ENCODE measurements at regions not wholly inside any gene's neighbourhood (a gene's known extent, or its start where the extent isn't known, plus 50 kb on each side); places are given as distances from the start of the nearest gene placed in this dataset.

DNA sequence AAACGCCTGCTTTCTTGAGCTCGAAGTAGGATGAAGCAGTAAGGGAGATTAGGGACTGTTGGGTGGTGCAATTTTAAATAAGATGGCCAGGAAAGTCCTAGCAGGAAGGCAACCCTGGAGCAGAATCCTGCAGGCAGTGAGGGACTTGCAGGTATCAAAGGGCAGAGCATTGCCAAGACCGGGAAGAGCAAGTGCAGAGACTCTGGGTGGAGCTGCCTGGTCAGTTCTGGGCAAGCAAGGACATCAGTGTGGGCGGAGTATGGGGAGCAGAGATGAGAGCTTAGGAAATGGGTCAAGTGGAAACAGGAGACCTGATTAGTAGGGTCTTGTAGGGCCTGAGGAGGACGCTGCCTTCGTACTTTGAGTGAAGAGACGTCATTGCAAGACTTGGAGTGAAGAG, 64.4 kb upstream of the NCK2 start:
- no peak overlapping the region for H3K4me3 ChIP-seq (ENCODE audit: low read depth in 1 of 2, low read length in 2 of 2)
- no peak for TF ChIP-seq EZH2 (IDR thresholded peaks at IDR 0.05; ENCODE audit: borderline replicate concordance, low read depth, low read length, severe bottlenecking)
- TF ChIP-seq, protein P1, sequence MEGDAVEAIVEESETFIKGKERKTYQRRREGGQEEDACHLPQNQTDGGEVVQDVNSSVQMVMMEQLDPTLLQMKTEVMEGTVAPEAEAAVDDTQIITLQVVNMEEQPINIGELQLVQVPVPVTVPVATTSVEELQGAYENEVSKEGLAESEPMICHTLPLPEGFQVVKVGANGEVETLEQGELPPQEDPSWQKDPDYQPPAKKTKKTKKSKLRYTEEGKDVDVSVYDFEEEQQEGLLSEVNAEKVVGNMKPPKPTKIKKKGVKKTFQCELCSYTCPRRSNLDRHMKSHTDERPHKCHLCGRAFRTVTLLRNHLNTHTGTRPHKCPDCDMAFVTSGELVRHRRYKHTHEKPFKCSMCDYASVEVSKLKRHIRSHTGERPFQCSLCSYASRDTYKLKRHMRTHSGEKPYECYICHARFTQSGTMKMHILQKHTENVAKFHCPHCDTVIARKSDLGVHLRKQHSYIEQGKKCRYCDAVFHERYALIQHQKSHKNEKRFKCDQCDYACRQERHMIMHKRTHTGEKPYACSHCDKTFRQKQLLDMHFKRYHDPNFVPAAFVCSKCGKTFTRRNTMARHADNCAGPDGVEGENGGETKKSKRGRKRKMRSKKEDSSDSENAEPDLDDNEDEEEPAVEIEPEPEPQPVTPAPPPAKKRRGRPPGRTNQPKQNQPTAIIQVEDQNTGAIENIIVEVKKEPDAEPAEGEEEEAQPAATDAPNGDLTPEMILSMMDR (IDR thresholded peaks at IDR 0.05; ENCODE audit: borderline replicate concordance, extremely low read depth, low read length, poor library complexity, severe bottlenecking), result no peak
- no peaks in the 10 kb centered on the region for H3K9me3 ChIP-seq (ENCODE audit: insufficient read depth, low read length, severe bottlenecking)
- H3K9ac ChIP-seq (ENCODE audit: low read depth, low read length), result no peak overlapping the region
- no peak overlapping the region for H3K27ac ChIP-seq (ENCODE audit: low read length)
- H4K20me1 ChIP-seq (ENCODE audit: insufficient read depth, low read length), result no peaks in the 10 kb centered on the region
- no peaks in the 10 kb centered on the region for H3K4me1 ChIP-seq (ENCODE audit: insufficient read depth, low read length)
- H2AFZ ChIP-seq (ENCODE audit: low read depth, low read length), result no peak overlapping the region
- ATAC-seq (ENCODE audit: insufficient read depth, low read depth) (no peak), DNase-seq (no peak)
- H3K36me3 ChIP-seq (ENCODE audit: insufficient read depth, low read length), result no peaks in the 10 kb centered on the region
- no peaks in the 10 kb centered on the region for H3K79me2 ChIP-seq (ENCODE audit: insufficient read depth, low read length)
- no peak overlapping the region for H3K4me2 ChIP-seq (ENCODE audit: insufficient read depth, low read length)
- H3K27me3 ChIP-seq (ENCODE audit: insufficient read depth, low read length, poor library complexity), result no peaks in the 10 kb centered on the region

GRCh38 chr2:105678346-105678745, 66.4 kb upstream of the NCK2 start:
- H2AFZ ChIP-seq (ENCODE audit: low read depth, low read length), result no peak overlapping the region
- DNase-seq (no peak), ATAC-seq (ENCODE audit: insufficient read depth, low read depth) (no peak)

DNA sequence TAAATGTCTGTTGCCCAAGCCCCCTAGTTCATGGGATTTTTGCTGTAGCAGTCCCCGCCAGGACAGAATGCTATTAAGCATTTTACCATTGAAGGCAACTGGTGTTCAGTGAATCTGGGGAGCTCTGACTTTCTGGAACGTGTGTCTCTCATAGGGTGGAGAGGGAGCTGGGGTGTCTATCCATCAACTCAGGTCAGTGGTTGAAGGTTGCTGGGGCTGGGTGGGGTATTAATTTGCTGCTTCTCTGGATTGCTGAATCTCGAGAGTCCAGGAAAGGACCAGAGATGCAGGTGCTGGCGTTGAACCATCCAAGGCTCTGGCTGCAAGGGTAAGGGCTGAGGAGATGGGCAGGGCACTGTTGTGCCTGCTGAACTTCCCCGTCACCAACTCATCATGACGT, 66.8 kb upstream of the NCK2 start:
- Histone ChIP-seq H3K36me3 (ENCODE audit: insufficient read depth, low read length) (no peaks in the 10 kb centered on the region), H3K4me1 (ENCODE audit: insufficient read depth, low read length) (no peaks in the 10 kb centered on the region), H3K9me3 (ENCODE audit: insufficient read depth, low read length, severe bottlenecking) (no peaks in the 10 kb centered on the region), H3K4me3 (ENCODE audit: low read depth in 1 of 2, low read length in 2 of 2) (no peak overlapping the region), H3K9ac (ENCODE audit: low read depth, low read length) (no peak overlapping the region), H4K20me1 (ENCODE audit: insufficient read depth, low read length) (no peaks in the 10 kb centered on the region), H3K79me2 (ENCODE audit: insufficient read depth, low read length) (no peaks in the 10 kb centered on the region), H2AFZ (ENCODE audit: low read depth, low read length) (no peak overlapping the region), H3K27me3 (ENCODE audit: insufficient read depth, low read length, poor library complexity) (no peaks in the 10 kb centered on the region), H3K4me2 (ENCODE audit: insufficient read depth, low read length) (no peak overlapping the region), H3K27ac (ENCODE audit: low read length) (no peak overlapping the region)
- ATAC-seq (ENCODE audit: insufficient read depth, low read depth), result no peak
- no peak for TF ChIP-seq EZH2 (IDR thresholded peaks at IDR 0.05; ENCODE audit: borderline replicate concordance, low read depth, low read length, severe bottlenecking)
- TF ChIP-seq, protein P1 (IDR thresholded peaks at IDR 0.05; ENCODE audit: borderline replicate concordance, extremely low read depth, low read length, poor library complexity, severe bottlenecking), result no peak
- no peak for DNase-seq

More at GRCh38 chr2:105678346-105678745, 66.4 kb upstream of the NCK2 start:
- Histone ChIP-seq H3K4me1 (ENCODE audit: insufficient read depth, low read length) (no peaks in the 10 kb centered on the region), H4K20me1 (ENCODE audit: insufficient read depth, low read length) (no peaks in the 10 kb centered on the region), H3K9ac (ENCODE audit: low read depth, low read length) (no peak overlapping the region), H3K79me2 (ENCODE audit: insufficient read depth, low read length) (no peaks in the 10 kb centered on the region), H3K27me3 (ENCODE audit: insufficient read depth, low read length, poor library complexity) (no peaks in the 10 kb centered on the region), H3K36me3 (ENCODE audit: insufficient read depth, low read length) (no peaks in the 10 kb centered on the region), H3K4me2 (ENCODE audit: insufficient read depth, low read length) (no peak overlapping the region), H3K9me3 (ENCODE audit: insufficient read depth, low read length, severe bottlenecking) (no peaks in the 10 kb centered on the region), H3K27ac (ENCODE audit: low read length) (no peak overlapping the region), H3K4me3 (ENCODE audit: low read depth in 1 of 2, low read length in 2 of 2) (no peak overlapping the region)
- TF ChIP-seq, protein P1 (IDR thresholded peaks at IDR 0.05; ENCODE audit: borderline replicate concordance, extremely low read depth, low read length, poor library complexity, severe bottlenecking), result no peak
- no peak for TF ChIP-seq EZH2 (IDR thresholded peaks at IDR 0.05; ENCODE audit: borderline replicate concordance, low read depth, low read length, severe bottlenecking)

DNA sequence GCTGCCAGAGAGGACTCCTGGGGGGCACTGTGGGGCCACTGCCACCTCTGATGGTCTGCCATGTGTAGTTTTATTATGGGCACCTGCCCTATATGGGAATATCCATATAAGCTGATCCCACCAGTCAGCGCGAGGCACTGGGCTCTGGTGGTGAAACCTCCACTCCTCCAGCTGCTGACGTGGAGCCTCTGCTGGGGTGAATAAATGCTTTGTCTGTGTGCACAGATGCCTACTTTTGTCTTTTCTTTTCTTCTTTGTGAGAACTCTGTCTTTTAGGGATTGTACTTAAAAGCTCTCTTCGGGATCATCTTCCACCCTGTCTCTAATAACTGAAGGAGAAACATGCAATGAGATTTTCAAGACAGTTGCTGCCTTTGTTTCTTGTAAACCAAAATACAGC, 68.9 kb upstream of the NCK2 start:
- Histone ChIP-seq H3K27me3 (ENCODE audit: insufficient read depth, low read length, poor library complexity) (no peaks in the 10 kb centered on the region), H4K20me1 (ENCODE audit: insufficient read depth, low read length) (no peaks in the 10 kb centered on the region), H3K4me3 (ENCODE audit: low read depth in 1 of 2, low read length in 2 of 2) (no peak overlapping the region), H3K27ac (ENCODE audit: low read length) (no peak overlapping the region), H2AFZ (ENCODE audit: low read depth, low read length) (no peak overlapping the region), H3K4me2 (ENCODE audit: insufficient read depth, low read length) (no peak overlapping the region), H3K9me3 (ENCODE audit: insufficient read depth, low read length, severe bottlenecking) (no peaks in the 10 kb centered on the region), H3K36me3 (ENCODE audit: insufficient read depth, low read length) (no peaks in the 10 kb centered on the region), H3K9ac (ENCODE audit: low read depth, low read length) (no peak overlapping the region), H3K4me1 (ENCODE audit: insufficient read depth, low read length) (no peaks in the 10 kb centered on the region), H3K79me2 (ENCODE audit: insufficient read depth, low read length) (no peaks in the 10 kb centered on the region)
- no peak for TF ChIP-seq EZH2 (IDR thresholded peaks at IDR 0.05; ENCODE audit: borderline replicate concordance, low read depth, low read length, severe bottlenecking)
- TF ChIP-seq, protein P1 (IDR thresholded peaks at IDR 0.05; ENCODE audit: borderline replicate concordance, extremely low read depth, low read length, poor library complexity, severe bottlenecking), result no peak
- ATAC-seq (ENCODE audit: insufficient read depth, low read depth) (no peak), DNase-seq (no peak)
